Activated CD8-positive, alpha-beta memory T cell treated with anti-CD3 and anti-CD28 coated beads for 24 hours (primary cell): ENCODE measurements at regions not wholly inside any gene's neighbourhood (a gene's known extent, or its start where the extent isn't known, plus 50 kb on each side); places are given as distances from the start of the nearest gene placed in this dataset.
A peak's percentile ranks its signal among the peaks of the same experiment; 100 is the strongest.
"Not testable (repeated sequence)": the region's sequence is repeated elsewhere in the genome, so short reads cannot be mapped to it uniquely, and the experiment has no call there.

ENCODE experiments used
- DNase-seq: peaks from one replicate; pipeline ENCODE4 v3.0.0-alpha.2; 2020

- not testable (repeated sequence) for DNase-seq
These were observed 111.4 kb upstream of the MAP2 start for GRCh38 chr2:209312450-209312849.

GRCh38 chr2:209314653-209315052, 109.2 kb upstream of the MAP2 start:
- DNase-seq: no peak

- DNase-seq: no peak
These were observed 107.7 kb upstream of the MAP2 start for GRCh38 chr2:209316141-209316540.

GRCh38 chr2:209321076-209321475, 102.8 kb upstream of the MAP2 start:
- DNase-seq: no peak

GRCh38 chr2:209321581-209321980, 102.3 kb upstream of the MAP2 start:
- DNase-seq: no peak

- no peak for DNase-seq
These were observed 101.8 kb upstream of the MAP2 start for GRCh38 chr2:209322041-209322440.

GRCh38 chr2:209322905-209323512, 100.8 kb upstream of the MAP2 start:
- DNase-seq: no peak

GRCh38 chr2:209323738-209324137, 100.1 kb upstream of the MAP2 start:
- DNase-seq: no peak

- DNase-seq: no peak
These were observed 99.6 kb upstream of the MAP2 start for GRCh38 chr2:209324281-209324680.

GRCh38 chr2:209331291-209331844, 92.5 kb upstream of the MAP2 start:
- DNase-seq: no peak

GRCh38 chr2:209334188-209335017, 89.4 kb upstream of the MAP2 start:
- peak; percentile 59 for DNase-seq

GRCh38 chr2:209340522-209340921, 83.3 kb upstream of the MAP2 start:
- DNase-seq: no peak

GRCh38 chr2:209344349-209344748, 79.5 kb upstream of the MAP2 start:
- no peak for DNase-seq

- no peak for DNase-seq
These were observed 75.4 kb upstream of the MAP2 start for GRCh38 chr2:209348433-209348832.

GRCh38 chr2:209351636-209352035, 72.2 kb upstream of the MAP2 start:
- no peak for DNase-seq

- no peak for DNase-seq
These were observed 64.9 kb upstream of the MAP2 start for GRCh38 chr2:209358992-209359391.

GRCh38 chr2:209367075-209367747, 56.6 kb upstream of the MAP2 start:
- no peak for DNase-seq

GRCh38 chr2:209368406-209368805, 55.4 kb upstream of the MAP2 start:
- no peak for DNase-seq

GRCh38 chr2:209368914-209369313, 54.9 kb upstream of the MAP2 start:
- no peak for DNase-seq

GRCh38 chr2:209369656-209370055, 54.2 kb upstream of the MAP2 start:
- no peak for DNase-seq

GRCh38 chr2:209371407-209371806, 52.4 kb upstream of the MAP2 start:
- no peak for DNase-seq
